ENCODE measurements at regions not wholly inside any gene's neighbourhood (a gene's known extent, or its start where the extent isn't known, plus 50 kb on each side); places are given as distances from the start of the nearest gene placed in this dataset.

DNA sequence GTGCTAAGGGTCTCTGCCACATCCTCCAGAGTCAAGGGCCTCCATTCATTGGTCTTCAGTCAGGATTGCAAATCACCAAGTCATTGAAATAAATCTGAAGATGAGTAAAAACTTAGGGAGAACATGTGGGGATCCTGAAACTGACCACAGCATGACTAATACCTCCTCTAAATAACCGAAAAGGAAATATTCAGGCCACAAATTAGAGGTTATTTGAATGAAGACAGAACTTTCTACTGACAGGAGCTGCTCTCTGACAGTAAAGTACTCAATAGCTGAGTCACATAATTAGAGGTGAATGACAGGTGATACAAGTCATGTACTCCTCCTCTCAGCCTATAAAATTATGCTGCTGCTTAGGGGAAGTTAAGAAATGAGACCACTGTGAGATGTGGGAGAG lies 240.2 kb upstream of the F9 start:
- TF ChIP-seq, protein P1, sequence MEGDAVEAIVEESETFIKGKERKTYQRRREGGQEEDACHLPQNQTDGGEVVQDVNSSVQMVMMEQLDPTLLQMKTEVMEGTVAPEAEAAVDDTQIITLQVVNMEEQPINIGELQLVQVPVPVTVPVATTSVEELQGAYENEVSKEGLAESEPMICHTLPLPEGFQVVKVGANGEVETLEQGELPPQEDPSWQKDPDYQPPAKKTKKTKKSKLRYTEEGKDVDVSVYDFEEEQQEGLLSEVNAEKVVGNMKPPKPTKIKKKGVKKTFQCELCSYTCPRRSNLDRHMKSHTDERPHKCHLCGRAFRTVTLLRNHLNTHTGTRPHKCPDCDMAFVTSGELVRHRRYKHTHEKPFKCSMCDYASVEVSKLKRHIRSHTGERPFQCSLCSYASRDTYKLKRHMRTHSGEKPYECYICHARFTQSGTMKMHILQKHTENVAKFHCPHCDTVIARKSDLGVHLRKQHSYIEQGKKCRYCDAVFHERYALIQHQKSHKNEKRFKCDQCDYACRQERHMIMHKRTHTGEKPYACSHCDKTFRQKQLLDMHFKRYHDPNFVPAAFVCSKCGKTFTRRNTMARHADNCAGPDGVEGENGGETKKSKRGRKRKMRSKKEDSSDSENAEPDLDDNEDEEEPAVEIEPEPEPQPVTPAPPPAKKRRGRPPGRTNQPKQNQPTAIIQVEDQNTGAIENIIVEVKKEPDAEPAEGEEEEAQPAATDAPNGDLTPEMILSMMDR (IDR thresholded peaks at IDR 0.05; ENCODE audit: extremely low read depth, insufficient read depth, missing control alignments) = no peak
- in situ Hi-C loops (cut with MboI; ENCODE audit: low pct_unique_long_range_greater_than_20kb, low sequenced_read_pairs, unreplicated experiment) = no loop called here
- DNase-seq (ENCODE audit: low spot score) = no peak

DNA sequence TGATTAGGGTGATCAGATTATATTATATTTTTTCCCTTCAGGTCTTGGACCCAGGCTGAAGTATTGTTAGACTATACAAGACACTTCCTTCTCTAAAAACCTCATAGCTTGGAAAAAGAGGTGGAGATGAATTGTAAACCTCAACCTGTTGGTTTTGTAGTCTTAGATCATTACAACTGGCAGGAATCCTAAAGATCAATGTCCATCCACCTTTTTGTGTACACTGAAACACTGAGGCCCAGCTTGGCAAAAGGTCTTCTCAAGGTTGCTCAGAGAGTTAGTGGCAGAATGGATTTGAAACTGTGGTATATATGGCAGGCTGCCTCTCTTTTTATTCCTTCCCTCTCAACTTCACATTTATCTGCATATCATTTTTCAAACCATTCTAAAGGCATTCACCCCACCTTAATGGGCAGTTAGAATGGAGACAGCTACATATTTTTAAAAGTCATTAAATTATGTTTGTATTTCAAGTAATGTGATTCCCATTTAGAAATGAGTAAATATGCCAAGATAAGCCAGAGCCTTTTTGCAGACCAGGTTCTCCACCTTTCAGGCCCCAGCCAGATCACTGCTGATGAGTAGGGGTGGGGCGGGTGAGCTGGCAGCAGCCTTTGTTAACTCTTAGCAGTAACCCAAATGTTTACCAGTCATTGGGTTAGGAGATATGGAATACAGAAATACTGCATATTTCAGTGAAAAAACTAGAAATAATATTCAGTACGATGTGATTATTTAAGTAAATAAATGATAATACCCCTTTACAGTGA lies 243.2 kb upstream of the F9 start:
- in situ Hi-C loops (cut with MboI; ENCODE audit: low pct_unique_long_range_greater_than_20kb, low sequenced_read_pairs, unreplicated experiment) = no loop called here
- TF ChIP-seq, protein P1 (IDR thresholded peaks at IDR 0.05; ENCODE audit: extremely low read depth, insufficient read depth, missing control alignments) = no peak
- DNase-seq (ENCODE audit: low spot score) = no peak

DNA sequence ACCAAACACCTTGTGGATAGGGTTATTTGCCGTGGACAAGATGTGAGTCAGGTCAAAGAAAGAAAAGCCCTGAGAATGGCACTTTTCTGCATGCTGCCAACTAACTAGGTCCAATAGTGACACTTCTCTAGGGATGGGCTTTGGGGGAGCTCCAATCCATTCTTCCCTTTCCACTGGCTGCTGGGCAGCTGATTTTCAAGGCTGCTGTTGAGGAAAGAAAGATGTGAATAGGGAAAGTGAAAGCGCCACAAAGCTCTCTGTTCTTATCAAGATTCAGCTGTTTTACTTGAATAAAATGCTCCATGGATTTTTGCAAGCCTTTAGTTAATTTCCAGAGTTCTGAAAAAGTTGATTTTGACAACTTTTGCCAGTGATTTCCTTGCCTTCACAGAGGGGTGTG lies 244.2 kb upstream of the F9 start:
- in situ Hi-C loops (cut with MboI; ENCODE audit: low pct_unique_long_range_greater_than_20kb, low sequenced_read_pairs, unreplicated experiment) = no loop called here
- no peak for DNase-seq (ENCODE audit: low spot score)
- TF ChIP-seq, protein P1 (IDR thresholded peaks at IDR 0.05; ENCODE audit: extremely low read depth, insufficient read depth, missing control alignments) = no peak

DNA sequence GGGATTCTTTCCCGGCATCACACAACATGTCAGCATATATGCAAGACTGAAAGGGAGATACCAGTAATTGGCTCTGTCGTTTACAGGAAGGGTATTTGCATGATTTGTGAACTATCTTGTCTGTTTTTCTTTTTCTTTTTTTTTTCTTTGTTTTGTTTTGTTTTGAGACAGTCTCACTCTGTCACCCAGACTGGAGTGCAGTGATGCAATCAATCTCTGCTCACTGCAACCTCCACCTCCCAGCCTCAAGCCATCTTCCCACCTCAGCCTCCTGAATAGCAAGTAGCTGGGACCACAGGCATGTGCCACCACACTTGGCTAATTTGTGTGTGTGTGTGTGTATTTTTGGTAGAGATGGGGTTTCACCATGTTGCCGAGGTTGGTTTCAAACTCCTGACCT lies 262.7 kb upstream of the F9 start:
- no peak for DNase-seq (ENCODE audit: low spot score)
- in situ Hi-C loops (cut with MboI; ENCODE audit: low pct_unique_long_range_greater_than_20kb, low sequenced_read_pairs, unreplicated experiment) = no loop called here
- TF ChIP-seq, protein P1 (IDR thresholded peaks at IDR 0.05; ENCODE audit: extremely low read depth, insufficient read depth, missing control alignments) = no peak

DNA sequence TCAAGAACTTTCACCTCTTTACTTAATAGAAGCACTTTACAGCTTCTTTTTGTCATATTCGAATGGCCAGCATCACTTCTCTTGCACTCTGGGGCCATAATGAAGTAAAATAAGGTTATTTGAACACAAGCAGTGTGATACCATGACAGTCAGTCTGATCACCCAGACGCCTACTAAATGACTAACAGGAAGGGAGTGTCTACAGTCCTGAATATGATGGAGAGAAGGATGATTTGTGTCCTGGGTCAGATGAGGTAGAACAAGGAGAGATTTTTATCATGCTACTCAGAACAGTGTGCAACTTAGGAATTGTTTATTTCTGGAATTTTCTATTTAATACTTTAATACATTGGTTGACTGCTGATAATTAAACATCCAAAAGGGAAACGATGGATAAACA lies 284.2 kb upstream of the F9 start:
- DNase-seq (ENCODE audit: low spot score) = no peak
- TF ChIP-seq, protein P1 (IDR thresholded peaks at IDR 0.05; ENCODE audit: extremely low read depth, insufficient read depth, missing control alignments) = no peak
- in situ Hi-C loops (cut with MboI; ENCODE audit: low pct_unique_long_range_greater_than_20kb, low sequenced_read_pairs, unreplicated experiment) = no loop called here

DNA sequence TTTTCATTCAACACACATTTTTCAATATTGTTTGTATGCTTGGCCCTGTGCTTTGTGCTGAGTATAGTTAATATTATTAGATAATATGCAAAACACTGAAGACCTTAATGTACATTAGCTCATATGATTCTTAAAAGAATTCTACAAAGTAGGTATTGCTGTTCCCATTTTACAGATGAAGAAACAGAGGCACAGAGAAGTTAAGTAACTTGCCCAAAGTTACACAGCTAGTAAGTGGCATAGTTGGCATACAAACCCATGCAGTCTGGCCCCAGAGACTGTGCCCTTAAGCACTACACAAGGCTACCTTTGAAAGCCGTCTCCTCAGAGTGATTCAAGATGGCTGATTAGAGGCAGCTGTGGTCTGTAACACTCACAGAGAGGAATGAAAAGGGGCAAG lies 293.4 kb upstream of the F9 start:
- in situ Hi-C loops (cut with MboI; ENCODE audit: low pct_unique_long_range_greater_than_20kb, low sequenced_read_pairs, unreplicated experiment) = no loop called here
- no peak for DNase-seq (ENCODE audit: low spot score)
- TF ChIP-seq, protein P1 (IDR thresholded peaks at IDR 0.05; ENCODE audit: extremely low read depth, insufficient read depth, missing control alignments) = no peak
